PFSK-1 (cell line): ENCODE measurements at regions not wholly inside any gene's neighbourhood (a gene's known extent, or its start where the extent isn't known, plus 50 kb on each side); places are given as distances from the start of the nearest gene placed in this dataset.

Experiments used
- FOXP2 ChIP-seq: optimal IDR thresholded peaks from 2 replicates; pipeline ENCODE3; 2011; ENCODE audit warnings: borderline replicate concordance, control low read depth, inconsistent platforms; ENCODE audit not compliant: insufficient read depth; ENCODE audit errors: extremely low read length, extremely low read depth
- POLR2AphosphoS5 ChIP-seq: IDR thresholded peaks from 2 replicates; pipeline ENCODE4 v1.6.1; 2012; ENCODE audit warnings: low read depth, mild to moderate bottlenecking, control low read depth, low read length, moderate library complexity
- REST ChIP-seq, 2 experiments: IDR thresholded peaks; 2 replicates each; pipeline versions ENCODE4 v1.6.1 to v1.8.0; 2011 to 2012; ENCODE audit warnings: low read depth in 2 of 2, low read length in 2 of 2, control low read depth in 1 of 2, inconsistent platforms in 1 of 2, mild to moderate bottlenecking in 1 of 2, moderate library complexity in 1 of 2; ENCODE audit not compliant: insufficient read depth in 1 of 2
- SIN3A ChIP-seq: IDR thresholded peaks from 2 replicates; pipeline ENCODE4 v1.6.1; 2012; ENCODE audit warnings: mild to moderate bottlenecking, low read length, moderate library complexity, borderline replicate concordance; ENCODE audit not compliant: insufficient read depth
- TAF1 ChIP-seq: IDR thresholded peaks from 2 replicates; pipeline ENCODE4 v1.6.1; 2012; ENCODE audit warnings: low read length, control low read depth, borderline replicate concordance; ENCODE audit not compliant: insufficient read depth

GRCh38 chr6:145517492-145517891 is 217.8 kb downstream of the EPM2A start:
- TF ChIP-seq POLR2AphosphoS5 (no peak), REST (IDR thresholded peaks at IDR 0.05; ENCODE audit: insufficient read depth in 1 of 2, low read depth in 2 of 2, low read length in 2 of 2) (no peak), TAF1 (no peak), SIN3A (no peak), FOXP2 (no peak)
